ENCODE measurements at regions not wholly inside any gene's neighbourhood (a gene's known extent, or its start where the extent isn't known, plus 50 kb on each side); places are given as distances from the start of the nearest gene placed in this dataset.
"Not testable (repeated sequence)": the region's sequence is repeated elsewhere in the genome, so short reads cannot be mapped to it uniquely, and the experiment has no call there.

- no peak for DNase-seq (ENCODE audit: low read depth)
Measured at GRCh38 chr3:110400315-110400714, 671.3 kb upstream of the NECTIN3 start.

DNA sequence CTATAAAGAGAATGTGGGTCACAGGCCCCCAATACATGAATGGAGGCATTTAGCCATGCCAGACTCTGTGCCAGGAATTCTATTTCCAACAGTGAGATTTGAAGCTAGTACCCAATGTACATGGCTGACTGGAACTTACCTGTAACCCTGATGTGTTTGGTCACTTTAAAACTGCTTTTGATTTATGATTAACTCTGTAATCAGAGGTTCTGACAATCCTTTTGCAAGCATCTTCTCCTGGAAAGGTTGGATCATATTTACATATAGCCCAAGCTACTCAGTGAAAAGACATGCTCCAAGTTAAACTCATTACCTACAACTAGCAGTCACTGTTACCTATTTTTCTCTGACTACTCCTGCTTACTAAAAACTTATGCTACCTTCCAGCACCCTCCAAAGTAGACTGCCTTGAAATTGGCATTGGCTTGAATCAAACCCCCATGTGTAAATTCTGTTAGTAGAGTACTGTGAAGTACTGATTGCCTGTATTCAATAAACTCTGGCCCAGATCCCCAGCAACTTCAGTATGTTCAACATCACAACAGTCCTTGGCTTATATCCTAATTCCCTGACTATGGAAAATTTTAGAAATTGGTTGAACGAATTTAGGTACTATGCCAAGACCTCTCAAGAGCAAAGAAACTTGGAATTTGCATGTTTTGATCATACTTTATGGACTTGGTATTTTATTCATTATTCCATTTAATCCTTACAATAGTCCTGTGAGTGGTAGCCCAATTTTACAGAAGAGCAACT lies 665.6 kb upstream of the NECTIN3 start:
- DNase-seq (ENCODE audit: low read depth) = no peak

- no peak for DNase-seq (ENCODE audit: low read depth)
Measured at GRCh38 chr3:110413266-110413665, 658.4 kb upstream of the NECTIN3 start.

DNA sequence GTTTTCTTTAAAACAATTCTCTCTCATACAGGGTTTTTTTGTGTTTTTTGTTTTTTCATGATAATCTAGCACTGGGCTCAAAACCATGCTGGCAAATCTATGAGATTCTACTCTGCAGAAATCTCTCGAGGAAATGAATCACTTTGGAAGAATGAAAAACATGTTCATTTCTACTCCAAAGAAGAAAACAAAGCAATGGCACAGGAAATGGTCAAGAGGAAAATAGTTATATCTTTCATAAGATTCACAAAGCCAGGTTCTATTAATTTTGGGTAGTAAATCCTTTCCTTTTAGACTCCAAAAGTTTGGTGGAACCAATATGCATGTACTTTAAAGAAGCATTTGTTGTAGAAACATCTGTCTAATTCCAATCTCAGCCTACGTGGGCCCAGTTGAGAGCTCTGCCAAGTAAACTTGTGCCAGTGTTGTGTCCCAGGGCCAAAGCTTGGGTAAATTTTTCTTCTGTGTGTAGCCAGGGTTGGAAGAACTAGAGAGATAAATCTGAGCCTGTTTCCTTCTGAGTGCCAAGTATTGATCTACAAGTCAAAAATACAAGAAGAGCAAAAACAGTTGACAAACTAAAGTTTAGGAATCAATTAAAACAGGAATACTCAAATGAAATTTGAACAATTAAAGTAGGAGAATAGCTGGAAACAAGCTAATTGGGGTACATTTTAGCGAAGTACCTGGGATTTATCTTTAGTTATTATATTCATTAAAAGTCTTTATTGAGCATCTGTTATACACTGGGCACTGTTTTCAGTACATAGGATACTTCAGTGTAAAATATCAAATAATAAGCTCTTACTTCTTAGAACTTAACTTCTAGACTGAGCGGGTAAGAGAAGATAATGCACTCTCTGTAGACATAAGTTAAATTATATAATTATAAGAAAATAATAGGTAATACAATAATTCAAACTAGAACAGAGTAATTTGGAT lies 657.5 kb upstream of the NECTIN3 start:
- DNase-seq (ENCODE audit: low read depth) = no peak

DNA sequence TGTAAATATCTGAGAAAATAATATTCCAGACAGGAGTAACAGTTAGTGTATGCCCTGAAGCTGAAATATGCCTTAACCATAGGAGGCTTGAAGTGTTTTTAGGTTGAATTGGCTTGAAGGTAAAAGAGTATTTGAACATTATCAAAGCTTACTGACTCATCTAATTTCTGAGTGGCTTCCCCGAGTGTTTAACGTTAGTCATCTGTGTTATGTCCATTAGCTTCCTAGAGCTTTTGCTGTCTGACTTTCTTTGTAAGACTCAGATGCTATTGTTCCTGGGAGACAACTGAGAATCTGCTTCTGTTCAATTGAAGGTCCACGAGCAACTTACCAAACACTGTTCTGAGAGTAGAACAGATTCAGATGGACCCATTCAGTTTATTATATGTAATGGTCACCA lies 656.8 kb upstream of the NECTIN3 start:
- DNase-seq (ENCODE audit: low read depth) = no peak

GRCh38 chr3:110419096-110419495 lies 652.5 kb upstream of the NECTIN3 start:
- DNase-seq (ENCODE audit: low read depth) = no peak

GRCh38 chr3:110419601-110420000 lies 652.0 kb upstream of the NECTIN3 start:
- no peak for DNase-seq (ENCODE audit: low read depth)

DNA sequence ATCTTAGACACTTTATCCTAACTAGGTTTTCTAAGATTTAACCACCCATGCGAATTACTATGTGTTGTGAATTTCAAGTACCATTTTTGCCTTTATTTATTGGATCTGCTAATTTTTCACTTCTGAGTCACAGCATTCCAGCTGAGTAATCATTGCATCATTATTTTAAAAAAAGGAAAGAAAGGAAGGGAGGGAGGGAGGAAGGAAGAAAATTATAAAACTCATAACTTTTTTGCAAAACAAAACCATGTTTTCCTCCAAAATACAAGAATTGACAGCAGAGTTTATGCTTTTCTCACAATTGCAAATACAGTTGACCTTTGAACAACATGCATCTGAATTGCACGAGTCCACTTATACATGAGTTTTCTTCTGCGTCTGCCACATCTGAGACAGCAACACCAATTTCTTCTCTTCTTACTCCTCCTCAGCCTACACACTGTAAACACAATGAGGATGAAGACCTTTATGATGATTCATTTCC lies 651.4 kb upstream of the NECTIN3 start:
- DNase-seq (ENCODE audit: low read depth) = no peak

- no peak for DNase-seq (ENCODE audit: low read depth)
Measured at GRCh38 chr3:110423276-110423675, 648.3 kb upstream of the NECTIN3 start.

DNA sequence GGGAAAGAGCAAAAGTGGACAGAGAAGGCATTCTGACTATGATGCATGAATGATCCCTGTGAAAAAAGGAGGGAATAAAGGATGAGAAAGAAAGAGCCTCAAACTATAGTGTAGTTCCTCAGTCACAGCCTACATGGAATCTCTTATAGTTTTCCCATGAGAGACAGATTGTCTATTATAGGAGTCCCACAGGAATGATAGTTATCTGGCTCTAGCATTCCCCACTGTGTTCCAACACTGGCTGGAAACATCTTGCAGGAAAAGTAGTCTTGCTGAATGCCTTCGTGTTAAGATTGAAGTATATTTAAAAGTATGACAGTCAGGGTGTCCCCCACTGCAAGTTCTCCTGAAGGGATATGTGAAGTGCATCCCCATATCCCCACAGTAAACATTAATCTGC lies 641.5 kb upstream of the NECTIN3 start:
- no peak for DNase-seq (ENCODE audit: low read depth)

GRCh38 chr3:110436209-110436608 lies 635.4 kb upstream of the NECTIN3 start:
- DNase-seq (ENCODE audit: low read depth) = no peak

DNA sequence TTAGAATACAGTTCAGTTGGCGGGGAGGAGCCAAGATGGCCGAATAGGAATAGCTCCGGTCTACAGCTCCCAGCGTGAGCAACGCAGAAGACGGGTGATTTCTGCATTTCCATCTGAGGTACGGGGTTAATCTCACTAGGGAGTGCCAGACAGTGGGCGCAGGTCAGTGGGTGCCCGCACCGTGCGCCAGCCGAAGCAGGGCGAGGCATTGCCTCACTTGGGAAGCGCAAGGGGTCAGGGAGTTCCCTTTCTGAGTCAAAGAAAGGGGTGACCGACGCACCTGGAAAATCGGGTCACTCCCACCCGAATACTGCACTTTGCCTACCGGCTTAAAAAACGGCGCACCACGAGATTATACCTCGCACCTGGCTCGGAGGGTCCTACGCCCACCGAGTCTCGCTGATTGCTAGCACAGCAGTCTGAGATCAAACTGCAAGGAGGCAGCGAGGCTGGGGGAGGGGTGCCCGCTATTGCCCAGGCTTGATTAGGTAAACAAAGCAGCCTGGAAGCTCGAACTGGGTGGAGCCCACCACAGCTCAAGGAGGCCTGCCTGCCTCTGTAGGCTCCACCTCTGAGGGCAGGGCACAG lies 631.5 kb upstream of the NECTIN3 start:
- not testable (repeated sequence) for DNase-seq (ENCODE audit: low read depth)

DNA sequence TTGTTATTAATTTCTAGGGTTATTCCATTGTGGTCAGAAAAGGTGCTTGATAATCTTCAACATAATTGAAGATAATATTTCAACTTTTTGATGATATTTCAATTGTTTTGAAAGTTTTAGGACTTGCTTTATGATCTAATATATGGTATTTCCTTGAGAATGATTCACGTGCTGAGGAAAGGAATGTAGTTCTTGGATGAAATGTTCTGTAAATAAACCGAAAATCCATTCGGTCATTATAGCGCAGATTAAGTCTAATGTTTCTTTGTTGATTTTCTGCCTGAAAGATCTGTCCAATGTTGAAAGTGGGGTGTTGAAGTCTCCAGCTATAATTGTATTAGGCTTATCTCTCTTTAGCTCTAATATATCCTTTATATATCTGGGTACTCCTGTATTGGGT lies 617.5 kb upstream of the NECTIN3 start:
- no peak for DNase-seq (ENCODE audit: low read depth)

DNA sequence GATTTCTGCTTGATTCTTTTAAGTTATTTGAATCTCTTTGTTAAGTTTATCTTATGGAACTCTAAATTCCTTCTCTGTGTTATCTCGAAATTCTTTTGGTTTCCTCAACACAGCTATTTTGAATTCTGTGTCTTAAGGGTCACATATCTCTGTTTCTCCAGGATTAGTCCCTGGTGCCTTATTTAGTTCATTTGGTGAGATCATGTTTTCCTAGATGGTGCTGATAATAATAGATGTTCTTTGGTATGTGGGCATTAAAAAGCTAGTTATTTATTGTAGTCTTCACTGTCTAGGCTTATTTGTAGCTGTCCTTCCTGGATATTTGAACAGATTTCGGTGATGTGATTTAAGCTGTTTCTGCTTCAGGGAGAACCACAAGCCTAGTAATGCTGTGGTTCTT lies 615.6 kb upstream of the NECTIN3 start:
- no peak for DNase-seq (ENCODE audit: low read depth)

- DNase-seq (ENCODE audit: low read depth) = no peak
Measured at GRCh38 chr3:110456438-110457138, 615.0 kb upstream of the NECTIN3 start.

DNA sequence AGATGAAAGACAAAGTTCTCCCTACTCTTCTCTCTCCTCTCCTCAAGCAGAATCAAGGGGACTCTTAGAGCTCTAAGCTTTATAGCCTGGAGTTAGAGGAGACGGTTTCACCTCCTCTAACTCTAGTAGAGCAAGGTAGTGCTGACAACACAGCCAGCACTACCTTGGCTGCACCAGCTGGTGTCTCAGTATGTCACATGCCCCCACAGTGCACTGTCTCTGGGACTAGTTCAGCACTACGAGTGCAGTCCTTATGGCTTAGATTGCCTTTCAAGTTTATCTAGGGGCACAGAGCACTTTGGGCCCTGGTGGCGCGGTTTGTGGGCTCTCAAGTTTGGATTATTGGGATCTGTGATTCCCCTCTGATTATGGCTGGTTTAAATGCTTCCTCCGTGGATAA lies 614.1 kb upstream of the NECTIN3 start:
- DNase-seq (ENCODE audit: low read depth) = no peak

- DNase-seq (ENCODE audit: low read depth) = no peak
Measured at GRCh38 chr3:110459021-110459420, 612.6 kb upstream of the NECTIN3 start.

- DNase-seq (ENCODE audit: low read depth) = no peak
Measured at GRCh38 chr3:110470310-110470709, 601.3 kb upstream of the NECTIN3 start.

GRCh38 chr3:110473405-110473804 lies 598.2 kb upstream of the NECTIN3 start:
- DNase-seq (ENCODE audit: low read depth) = no peak

DNA sequence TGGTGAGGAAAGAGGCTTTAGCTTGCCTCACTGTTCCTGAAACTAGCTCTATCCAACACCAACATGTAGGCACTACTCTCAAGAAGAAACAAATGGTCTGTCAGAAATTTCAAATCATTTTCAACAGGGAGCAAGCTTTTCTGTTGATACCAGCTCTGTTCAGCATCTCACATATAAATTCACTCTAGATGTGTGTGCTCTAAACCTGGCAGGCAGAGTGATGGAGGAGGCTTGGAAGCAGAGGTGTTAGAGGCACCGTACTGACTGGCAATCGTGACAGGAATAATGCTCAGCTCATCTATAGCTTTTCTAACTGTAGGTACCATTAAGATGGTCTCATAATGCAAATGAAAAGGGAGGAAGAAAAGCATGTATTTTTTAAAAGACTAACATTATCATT lies 597.2 kb upstream of the NECTIN3 start:
- no peak for DNase-seq (ENCODE audit: low read depth)

DNA sequence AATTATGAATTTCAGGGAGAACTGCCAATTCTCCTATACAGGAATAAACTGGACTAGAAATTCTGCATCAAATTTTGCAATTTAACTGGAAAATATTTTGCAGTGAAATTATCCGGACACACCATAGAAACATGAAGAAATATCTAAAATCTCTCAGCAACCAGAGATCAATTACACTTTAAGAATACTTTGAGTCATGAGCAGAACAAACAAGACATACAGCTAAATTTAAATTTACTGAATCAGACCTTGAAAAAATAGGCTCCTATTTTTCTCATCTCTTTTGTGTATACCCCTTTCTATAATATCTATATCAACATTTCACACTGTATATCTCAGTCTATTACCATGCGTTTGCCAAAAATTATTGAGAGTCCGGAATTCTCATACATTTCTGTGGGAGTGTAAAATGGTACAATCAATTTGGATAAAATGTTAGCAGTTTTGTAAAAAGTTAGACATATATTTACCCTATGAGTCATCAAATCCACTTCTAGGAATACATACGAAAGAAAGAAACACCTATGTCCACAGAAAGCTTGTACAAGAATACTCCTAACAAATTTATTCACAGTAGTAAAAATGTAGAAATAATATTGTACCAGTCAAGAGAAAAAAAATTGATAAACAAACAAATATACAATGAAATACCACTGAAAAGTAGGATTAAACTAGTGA lies 593.1 kb upstream of the NECTIN3 start:
- DNase-seq (ENCODE audit: low read depth) = no peak

GRCh38 chr3:110479731-110480130 lies 591.9 kb upstream of the NECTIN3 start:
- DNase-seq (ENCODE audit: low read depth) = no peak
